Vagina (tissue), 2 donors: ENCODE measurements at regions not wholly inside any gene's neighbourhood (a gene's known extent, or its start where the extent isn't known, plus 50 kb on each side); places are given as distances from the start of the nearest gene placed in this dataset.

Source experiments
- POLR2A ChIP-seq, 2 donors: fragments of 450-650 bp; IDR thresholded peaks; one replicate each; pipeline ENCODE4 v1.6.1; 2017; ENCODE audit warnings: antibody characterized with exemption in 2 of 2, mild to moderate bottlenecking in 2 of 2, moderate library complexity in 2 of 2
- POLR2AphosphoS5 ChIP-seq, 2 donors: sonication (generic); formaldehyde crosslinking; IDR thresholded peaks; one replicate each; pipeline ENCODE4 v1.9.0; 2017; ENCODE audit warnings: antibody characterized with exemption in 2 of 2, mild to moderate bottlenecking in 2 of 2, low read depth in 1 of 2; ENCODE audit not compliant: insufficient read depth in 1 of 2
- TF ChIP-seq, protein P1 (sequence below), 3 experiments: fragments of 450-650 bp in 2 of 3; fragments of 200-600 bp in 1 of 3; sonication (generic) in 1 of 3; IDR thresholded peaks; one replicate each; pipeline ENCODE4 v1.5.1; 2017 to 2019; ENCODE audit warnings: antibody characterized with exemption in 3 of 3, mild to moderate bottlenecking in 2 of 3, moderate library complexity in 2 of 3

GRCh38 chr16:35214840-35215239 is 1755.4 kb downstream of the TP53TG3F start:
- no peak for TF ChIP-seq POLR2A (IDR thresholded peaks at IDR 0.05)
- TF ChIP-seq POLR2AphosphoS5 (IDR thresholded peaks at IDR 0.05; ENCODE audit: insufficient read depth in 1 of 2, low read depth in 1 of 2): no peak
- TF ChIP-seq, protein P1, sequence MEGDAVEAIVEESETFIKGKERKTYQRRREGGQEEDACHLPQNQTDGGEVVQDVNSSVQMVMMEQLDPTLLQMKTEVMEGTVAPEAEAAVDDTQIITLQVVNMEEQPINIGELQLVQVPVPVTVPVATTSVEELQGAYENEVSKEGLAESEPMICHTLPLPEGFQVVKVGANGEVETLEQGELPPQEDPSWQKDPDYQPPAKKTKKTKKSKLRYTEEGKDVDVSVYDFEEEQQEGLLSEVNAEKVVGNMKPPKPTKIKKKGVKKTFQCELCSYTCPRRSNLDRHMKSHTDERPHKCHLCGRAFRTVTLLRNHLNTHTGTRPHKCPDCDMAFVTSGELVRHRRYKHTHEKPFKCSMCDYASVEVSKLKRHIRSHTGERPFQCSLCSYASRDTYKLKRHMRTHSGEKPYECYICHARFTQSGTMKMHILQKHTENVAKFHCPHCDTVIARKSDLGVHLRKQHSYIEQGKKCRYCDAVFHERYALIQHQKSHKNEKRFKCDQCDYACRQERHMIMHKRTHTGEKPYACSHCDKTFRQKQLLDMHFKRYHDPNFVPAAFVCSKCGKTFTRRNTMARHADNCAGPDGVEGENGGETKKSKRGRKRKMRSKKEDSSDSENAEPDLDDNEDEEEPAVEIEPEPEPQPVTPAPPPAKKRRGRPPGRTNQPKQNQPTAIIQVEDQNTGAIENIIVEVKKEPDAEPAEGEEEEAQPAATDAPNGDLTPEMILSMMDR (IDR thresholded peaks at IDR 0.05): no peak
